Glutamatergic neuron (in vitro differentiated cells): ENCODE measurements at regions not wholly inside any gene's neighbourhood (a gene's known extent, or its start where the extent isn't known, plus 50 kb on each side); places are given as distances from the start of the nearest gene placed in this dataset.
"Not testable (repeated sequence)": the region's sequence is repeated elsewhere in the genome, so short reads cannot be mapped to it uniquely, and the experiment has no call there.

Experiments
- DNase-seq: peaks from one replicate; pipeline ENCODE4 v3.0.0; 2022
- H3K27ac Mint-ChIP-seq: one replicate; pipeline ENCODE4 v1.8.0; 2020; ENCODE audit warnings: mild to moderate bottlenecking, mixed read lengths, inconsistent platforms; ENCODE audit not compliant: unreplicated experiment
- H3K27me3 Mint-ChIP-seq: one replicate; pipeline ENCODE4 v1.8.0; 2020; ENCODE audit warnings: mild to moderate bottlenecking, moderate library complexity, mixed read lengths, inconsistent platforms; ENCODE audit not compliant: unreplicated experiment
- H3K36me3 Mint-ChIP-seq: one replicate; pipeline ENCODE4 v1.8.0; 2020; ENCODE audit warnings: mild to moderate bottlenecking, mixed read lengths, inconsistent platforms; ENCODE audit not compliant: unreplicated experiment
- H3K4me1 Mint-ChIP-seq: one replicate; pipeline ENCODE4 v1.8.0; 2020; ENCODE audit warnings: mild to moderate bottlenecking, low read depth, mixed read lengths, inconsistent platforms; ENCODE audit not compliant: unreplicated experiment
- H3K4me3 Mint-ChIP-seq: one replicate; pipeline ENCODE4 v1.8.0; 2020; ENCODE audit warnings: mild to moderate bottlenecking, mixed read lengths, inconsistent platforms; ENCODE audit not compliant: unreplicated experiment
- H3K9me3 Mint-ChIP-seq: one replicate; pipeline ENCODE4 v1.8.0; 2020; ENCODE audit warnings: mild to moderate bottlenecking, moderate library complexity, mixed read lengths, inconsistent platforms; ENCODE audit not compliant: unreplicated experiment
- TF ChIP-seq, protein P1 (sequence below): fragments of 200-600 bp; sonication (generic); IDR thresholded peaks from one replicate; pipeline ENCODE4 v1.5.0; 2021; ENCODE audit not compliant: partially characterized antibody, unreplicated experiment

DNA sequence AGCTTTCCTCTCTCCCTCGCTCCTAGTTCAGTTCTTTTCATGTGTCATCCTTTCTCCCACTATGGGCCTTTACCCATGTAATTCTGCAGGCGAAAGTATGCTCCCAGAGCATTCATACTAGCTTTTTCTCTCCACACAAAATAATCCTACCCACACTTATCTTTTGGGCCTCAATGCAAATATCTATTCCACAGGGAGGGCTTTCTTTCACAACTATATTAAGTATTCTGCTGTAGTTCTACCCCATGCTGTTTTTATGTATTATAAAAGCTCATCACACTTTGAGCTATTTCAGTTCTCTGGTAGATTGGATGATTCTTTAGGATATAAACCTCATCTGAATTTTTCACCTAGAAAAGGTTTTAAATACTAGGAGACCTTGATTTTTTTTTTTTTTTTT is 774.6 kb upstream of the CRIM1 start:
- DNase-seq, result no peak
- Mint-ChIP-seq H3K9me3 (peaks cover 2% of the 10 kb centered on the region), H3K27me3 (peaks cover 3% of the 10 kb centered on the region), H3K4me1 (no peaks in the 10 kb centered on the region), H3K27ac (no peak overlapping the region), H3K36me3 (peaks cover 4% of the 10 kb centered on the region), H3K4me3 (no peak overlapping the region)
- TF ChIP-seq, protein P1, sequence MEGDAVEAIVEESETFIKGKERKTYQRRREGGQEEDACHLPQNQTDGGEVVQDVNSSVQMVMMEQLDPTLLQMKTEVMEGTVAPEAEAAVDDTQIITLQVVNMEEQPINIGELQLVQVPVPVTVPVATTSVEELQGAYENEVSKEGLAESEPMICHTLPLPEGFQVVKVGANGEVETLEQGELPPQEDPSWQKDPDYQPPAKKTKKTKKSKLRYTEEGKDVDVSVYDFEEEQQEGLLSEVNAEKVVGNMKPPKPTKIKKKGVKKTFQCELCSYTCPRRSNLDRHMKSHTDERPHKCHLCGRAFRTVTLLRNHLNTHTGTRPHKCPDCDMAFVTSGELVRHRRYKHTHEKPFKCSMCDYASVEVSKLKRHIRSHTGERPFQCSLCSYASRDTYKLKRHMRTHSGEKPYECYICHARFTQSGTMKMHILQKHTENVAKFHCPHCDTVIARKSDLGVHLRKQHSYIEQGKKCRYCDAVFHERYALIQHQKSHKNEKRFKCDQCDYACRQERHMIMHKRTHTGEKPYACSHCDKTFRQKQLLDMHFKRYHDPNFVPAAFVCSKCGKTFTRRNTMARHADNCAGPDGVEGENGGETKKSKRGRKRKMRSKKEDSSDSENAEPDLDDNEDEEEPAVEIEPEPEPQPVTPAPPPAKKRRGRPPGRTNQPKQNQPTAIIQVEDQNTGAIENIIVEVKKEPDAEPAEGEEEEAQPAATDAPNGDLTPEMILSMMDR, result no peak

DNA sequence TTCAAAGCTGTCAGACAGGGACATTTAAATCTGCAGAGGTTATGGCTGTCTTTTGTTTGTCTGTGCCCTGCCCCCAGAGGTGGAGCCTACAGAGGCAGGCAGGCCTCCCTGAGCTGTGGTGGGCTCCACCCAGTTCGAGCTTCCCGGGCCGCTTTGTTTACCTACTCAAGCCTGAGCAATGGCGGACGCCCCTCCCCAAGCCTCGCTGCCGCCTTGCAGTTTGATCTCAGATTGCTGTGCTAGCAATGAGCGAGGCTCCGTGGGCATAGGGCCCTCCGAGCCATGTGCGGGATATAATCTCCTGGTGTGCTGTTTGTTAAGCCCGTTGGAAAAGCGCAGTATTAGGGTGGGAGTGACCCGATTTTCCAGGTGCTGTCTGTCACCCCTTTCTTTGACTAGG is 787.0 kb upstream of the CRIM1 start:
- not testable (repeated sequence) for H3K36me3 Mint-ChIP-seq, DNase-seq, H3K27ac Mint-ChIP-seq, H3K27me3 Mint-ChIP-seq, H3K4me3 Mint-ChIP-seq, H3K9me3 Mint-ChIP-seq, H3K4me1 Mint-ChIP-seq

DNA sequence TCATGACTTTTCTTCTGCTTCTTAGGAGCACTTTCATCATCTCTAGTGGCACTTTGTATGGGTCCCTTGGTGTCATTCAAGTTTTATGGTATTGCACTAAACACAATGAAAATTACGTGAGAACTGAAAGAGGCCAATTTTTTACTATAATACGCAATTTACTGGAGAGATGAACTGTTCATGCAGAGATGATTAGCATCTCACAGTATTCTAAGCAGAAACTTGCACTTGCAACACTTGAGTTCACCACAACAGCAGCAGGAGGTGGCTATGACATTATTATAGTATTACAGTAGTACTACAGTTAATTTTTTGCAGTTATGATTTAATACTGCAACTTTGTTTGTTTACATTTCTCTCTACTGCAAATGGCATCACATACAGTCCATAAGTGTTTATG is 793.1 kb upstream of the CRIM1 start:
- H3K27me3 Mint-ChIP-seq, result peaks cover 1% of the 10 kb centered on the region
- no peaks in the 10 kb centered on the region for H3K4me1 Mint-ChIP-seq
- peaks cover 2% of the 10 kb centered on the region for H3K9me3 Mint-ChIP-seq
- TF ChIP-seq, protein P1, result no peak
- H3K27ac Mint-ChIP-seq, result no peak overlapping the region
- DNase-seq, result no peak
- H3K36me3 Mint-ChIP-seq, result no peaks in the 10 kb centered on the region
- H3K4me3 Mint-ChIP-seq, result no peak overlapping the region

DNA sequence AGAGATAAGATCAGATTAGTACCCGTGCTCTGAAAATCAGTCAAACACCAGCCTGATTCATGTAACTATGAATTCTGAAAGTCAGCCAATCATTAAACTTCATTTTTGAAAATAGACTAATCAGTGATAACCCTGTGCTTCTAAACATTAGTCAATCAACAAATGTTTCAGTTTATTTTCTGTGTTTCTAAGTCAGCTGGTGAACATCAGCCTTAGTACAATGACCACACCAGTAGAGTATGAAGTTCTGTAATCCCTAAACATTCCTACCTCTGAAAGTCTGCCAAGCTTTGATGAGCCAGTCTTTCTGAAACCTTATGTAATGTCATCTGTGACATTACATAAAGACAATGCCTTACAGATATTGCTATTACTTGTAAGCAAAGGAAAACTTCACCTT is 807.4 kb upstream of the CRIM1 start:
- Mint-ChIP-seq H3K9me3 (no peaks in the 10 kb centered on the region), H3K4me3 (no peak overlapping the region), H3K27me3 (no peaks in the 10 kb centered on the region), H3K4me1 (no peaks in the 10 kb centered on the region), H3K27ac (no peak overlapping the region), H3K36me3 (no peaks in the 10 kb centered on the region)
- no peak for DNase-seq
- TF ChIP-seq, protein P1, result no peak

DNA sequence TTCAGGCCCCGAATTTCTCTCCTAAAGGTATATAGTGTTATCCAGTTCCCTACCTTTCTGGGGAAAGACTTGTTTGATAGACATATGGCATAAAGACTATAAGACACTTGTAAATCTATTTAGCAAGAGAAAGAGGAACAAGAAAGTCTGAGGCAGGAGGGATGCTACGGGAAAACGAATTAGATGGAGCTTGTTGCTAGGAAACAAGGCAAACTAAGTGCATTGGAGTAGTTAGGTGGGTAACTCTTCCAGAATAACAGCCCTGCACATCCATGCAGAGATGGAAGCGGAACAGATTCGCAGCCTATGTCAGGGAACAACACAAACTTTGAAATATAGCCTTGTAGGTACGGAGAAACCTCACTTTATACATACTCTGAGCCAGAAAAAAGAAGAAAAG is 810.3 kb upstream of the CRIM1 start:
- Mint-ChIP-seq H3K27me3 (no peaks in the 10 kb centered on the region), H3K36me3 (no peaks in the 10 kb centered on the region), H3K4me1 (no peaks in the 10 kb centered on the region), H3K27ac (no peak overlapping the region), H3K9me3 (no peaks in the 10 kb centered on the region), H3K4me3 (no peak overlapping the region)
- TF ChIP-seq, protein P1, result no peak
- no peak for DNase-seq

DNA sequence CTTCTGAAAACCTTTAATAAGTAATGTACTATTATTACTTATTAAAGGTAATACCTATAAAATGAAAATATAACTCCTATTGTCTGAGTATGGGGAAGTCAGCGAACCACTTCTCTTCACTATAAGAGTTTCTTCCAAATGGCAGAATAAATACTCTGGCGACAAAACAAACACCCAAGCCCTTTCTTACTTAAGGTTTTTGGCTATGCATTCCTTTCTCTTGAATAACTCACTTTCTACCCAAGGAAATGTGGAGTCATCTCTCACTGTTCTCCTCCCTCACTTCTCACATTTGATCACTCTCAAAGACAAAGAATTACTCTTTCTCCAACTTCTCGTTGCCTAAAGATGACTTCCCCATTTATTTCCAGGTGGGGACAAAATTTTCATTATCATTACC is 816.8 kb upstream of the CRIM1 start:
- no peak for DNase-seq
- H3K27me3 Mint-ChIP-seq, result no peaks in the 10 kb centered on the region
- no peaks in the 10 kb centered on the region for H3K9me3 Mint-ChIP-seq
- H3K36me3 Mint-ChIP-seq, result no peaks in the 10 kb centered on the region
- TF ChIP-seq, protein P1, result no peak
- H3K4me1 Mint-ChIP-seq, result no peaks in the 10 kb centered on the region
- no peak overlapping the region for H3K4me3 Mint-ChIP-seq
- H3K27ac Mint-ChIP-seq, result no peak overlapping the region
